GM23338 (cell line): ENCODE measurements at regions not wholly inside any gene's neighbourhood (a gene's known extent, or its start where the extent isn't known, plus 50 kb on each side); places are given as distances from the start of the nearest gene placed in this dataset.

ENCODE experiments used
- ATAC-seq: fragments of 200-7000 bp; cut with Tn5 transposase; 3 replicates; pipeline ENCODE4 v1.9.1; 2020
- DNase-seq: peaks from one replicate; pipeline ENCODE4 v3.0.0-alpha.2; 2015; ENCODE audit warnings: low spot score
- H2AFZ ChIP-seq: fragments of 200-600 bp; sonication (generic); 2 replicates; pipeline ENCODE4 v1.8.0; 2016; ENCODE audit warnings: antibody characterized with exemption, mild to moderate bottlenecking, moderate library complexity
- H3F3A ChIP-seq: fragments of 200-600 bp; sonication (generic); replicated peaks from 2 replicates; pipeline ENCODE4 v1.8.0; 2017; ENCODE audit warnings: antibody characterized with exemption, mixed run types, low read depth
- H3K27ac ChIP-seq: fragments of 200-600 bp; sonication (generic); 2 replicates; pipeline ENCODE4 v1.6.1; 2016; ENCODE audit warnings: low read depth
- H3K27me3 ChIP-seq: fragments of 200-600 bp; sonication (generic); 2 replicates; pipeline ENCODE4 v1.8.0; 2016; ENCODE audit warnings: mild to moderate bottlenecking, mixed run types, moderate library complexity; ENCODE audit not compliant: insufficient read depth
- H3K36me3 ChIP-seq: fragments of 200-600 bp; sonication (generic); 2 replicates; pipeline ENCODE4 v1.8.0; 2016; ENCODE audit warnings: mild to moderate bottlenecking; ENCODE audit not compliant: insufficient read depth
- H3K4me1 ChIP-seq: fragments of 200-600 bp; sonication (generic); 2 replicates; pipeline ENCODE4 v1.8.0; 2016; ENCODE audit warnings: mild to moderate bottlenecking, moderate library complexity; ENCODE audit not compliant: insufficient read depth
- H3K4me2 ChIP-seq: fragments of 200-600 bp; sonication (generic); 2 replicates; pipeline ENCODE4 v1.7.1; 2017; ENCODE audit warnings: mixed run types
- H3K4me3 ChIP-seq: fragments of 200-600 bp; sonication (generic); 2 replicates; pipeline ENCODE4 v1.6.1; 2016; ENCODE audit warnings: mixed run types
- H3K79me2 ChIP-seq: fragments of 200-600 bp; sonication (generic); replicated peaks from 2 replicates; pipeline ENCODE4 v1.8.0; 2017; ENCODE audit warnings: mild to moderate bottlenecking; ENCODE audit not compliant: insufficient read depth
- H3K9me2 ChIP-seq: fragments of 200-600 bp; sonication (generic); 2 replicates; pipeline ENCODE4 v1.8.0; 2017; ENCODE audit not compliant: insufficient read depth
- H4K20me1 ChIP-seq: fragments of 200-600 bp; sonication (generic); replicated peaks from 2 replicates; pipeline ENCODE4 v1.8.0; 2017; ENCODE audit warnings: mild to moderate bottlenecking; ENCODE audit not compliant: insufficient read depth
- H3K27ac Mint-ChIP-seq: 2 replicates; pipeline ENCODE4 v1.8.0; 2020; ENCODE audit warnings: inconsistent platforms, mild to moderate bottlenecking, moderate library complexity, mixed read lengths
- H3K27me3 Mint-ChIP-seq: 3 replicates; pipeline ENCODE4 v1.8.0; 2022; ENCODE audit warnings: low read depth, mild to moderate bottlenecking, moderate library complexity, mixed read lengths, inconsistent platforms; ENCODE audit not compliant: insufficient read depth, poor library complexity
- H3K36me3 Mint-ChIP-seq: 3 replicates; pipeline ENCODE4 v1.8.0; 2021; ENCODE audit warnings: low read depth, mild to moderate bottlenecking, inconsistent platforms, moderate library complexity, mixed read lengths
- H3K4me1 Mint-ChIP-seq: 3 replicates; pipeline ENCODE4 v1.8.0; 2020; ENCODE audit warnings: mild to moderate bottlenecking, inconsistent platforms, mixed read lengths
- H3K4me3 Mint-ChIP-seq: 3 replicates; pipeline ENCODE4 v1.8.0; 2021; ENCODE audit warnings: moderate library complexity, mild to moderate bottlenecking, inconsistent platforms, mixed read lengths
- H3K9me3 Mint-ChIP-seq: 3 replicates; pipeline ENCODE4 v1.8.0; 2020; ENCODE audit warnings: moderate library complexity, mild to moderate bottlenecking, inconsistent platforms, mixed read lengths
- CREB1 ChIP-seq: fragments of 250-450 bp; sonication (Bioruptor Pico); IDR thresholded peaks from 2 replicates; pipeline ENCODE4 v1.5.0; 2020; ENCODE audit warnings: low read depth, mild to moderate bottlenecking, moderate library complexity
- CTCF ChIP-seq, 2 experiments: fragments of 200-600 bp in 1 of 2; sonication (generic) in 1 of 2; conservative IDR thresholded peaks; 2 replicates each; pipeline versions ENCODE4 v1.5.1 to v1.6.1; 2016 to 2017; ENCODE audit warnings: antibody characterized with exemption in 2 of 2, low read depth in 2 of 2, mild to moderate bottlenecking in 2 of 2, moderate library complexity in 1 of 2
- ETS1 ChIP-seq: IDR thresholded peaks from 2 replicates; pipeline ENCODE4 v1.6.1; 2016; ENCODE audit warnings: antibody characterized with exemption
- EZH2 ChIP-seq: fragments of 200-600 bp; sonication (generic); IDR thresholded peaks from one replicate; pipeline ENCODE4 v1.8.0; 2017; ENCODE audit warnings: antibody characterized with exemption, mild to moderate bottlenecking, low read depth; ENCODE audit not compliant: unreplicated experiment
- EZH2phosphoT487 ChIP-seq: fragments of 200-600 bp; sonication (generic); IDR thresholded peaks from one replicate; pipeline ENCODE4 v1.8.1; 2018; ENCODE audit warnings: antibody characterized with exemption; ENCODE audit not compliant: unreplicated experiment
- NANOG ChIP-seq: IDR thresholded peaks from 2 replicates; pipeline ENCODE4 v1.6.1; 2016; ENCODE audit warnings: antibody characterized with exemption, borderline replicate concordance
- POLR2AphosphoS5 ChIP-seq: IDR thresholded peaks from 2 replicates; pipeline ENCODE4 v1.6.1; 2016; ENCODE audit warnings: antibody characterized with exemption, low read depth
- REST ChIP-seq: IDR thresholded peaks from one replicate; pipeline ENCODE4 v1.6.1; 2018; ENCODE audit warnings: antibody characterized with exemption; ENCODE audit not compliant: unreplicated experiment
- ZNF114 ChIP-seq: fragments of 250-450 bp; sonication (Bioruptor Pico); IDR thresholded peaks from 2 replicates; pipeline ENCODE4 v1.5.0; 2020; ENCODE audit warnings: mild to moderate bottlenecking, moderate library complexity
- ZNF331 ChIP-seq: fragments of 250-450 bp; sonication (Bioruptor Pico); IDR thresholded peaks from 2 replicates; pipeline ENCODE4 v1.5.0; 2020; ENCODE audit warnings: low read depth, mild to moderate bottlenecking, moderate library complexity
- ZNF462 ChIP-seq: fragments of 250-450 bp; sonication (Bioruptor Pico); IDR thresholded peaks from 2 replicates; pipeline ENCODE4 v1.5.0; 2020; ENCODE audit warnings: mild to moderate bottlenecking, moderate library complexity

GRCh38 chr10:36602374-36602773 is 523.0 kb upstream of the ANKRD30A start:
- no peaks in the 10 kb centered on the region for H3K4me1 Mint-ChIP-seq
- TF ChIP-seq NANOG: no peak
- no peak for TF ChIP-seq POLR2AphosphoS5
- no peak for TF ChIP-seq ETS1
- TF ChIP-seq EZH2phosphoT487: no peak
- no peak for TF ChIP-seq ZNF114 (CRISPR knock-in tag)
- TF ChIP-seq CTCF (conservative IDR thresholded peaks at IDR 0.05; ENCODE audit: low read depth in 2 of 2): no peak
- TF ChIP-seq ZNF331 (CRISPR knock-in tag): no peak
- TF ChIP-seq CREB1 (CRISPR knock-in tag): no peak
- no peak for TF ChIP-seq ZNF462
- TF ChIP-seq EZH2: no peak
- no peak for TF ChIP-seq REST
- Histone ChIP-seq H3K4me2 (no peak overlapping the region), H3K27me3 (no peaks in the 10 kb centered on the region), H3K9me2 (no peaks in the 10 kb centered on the region), H3K4me3 (no peak overlapping the region), H3K79me2 (no peaks in the 10 kb centered on the region), H2AFZ (no peak overlapping the region), H3K27ac (no peak overlapping the region), H3F3A (no peaks in the 10 kb centered on the region), H3K36me3 (no peaks in the 10 kb centered on the region), H4K20me1 (no peaks in the 10 kb centered on the region), H3K4me1 (no peaks in the 10 kb centered on the region)
- ATAC-seq (no peak), DNase-seq (no peak)
- H3K9me3 Mint-ChIP-seq: no peaks in the 10 kb centered on the region
- H3K27ac Mint-ChIP-seq: no peak overlapping the region
- no peaks in the 10 kb centered on the region for H3K27me3 Mint-ChIP-seq
- H3K36me3 Mint-ChIP-seq: no peaks in the 10 kb centered on the region
- H3K4me3 Mint-ChIP-seq: no peak overlapping the region
